GM04504 (cell line): ENCODE measurements at regions not wholly inside any gene's neighbourhood (a gene's known extent, or its start where the extent isn't known, plus 50 kb on each side); places are given as distances from the start of the nearest gene placed in this dataset.
"Not testable (repeated sequence)": the region's sequence is repeated elsewhere in the genome, so short reads cannot be mapped to it uniquely, and the experiment has no call there.

Experiments used
- DNase-seq: peaks from one replicate; pipeline ENCODE4 v3.0.0-alpha.2; 2012; ENCODE audit warnings: low read depth

DNA sequence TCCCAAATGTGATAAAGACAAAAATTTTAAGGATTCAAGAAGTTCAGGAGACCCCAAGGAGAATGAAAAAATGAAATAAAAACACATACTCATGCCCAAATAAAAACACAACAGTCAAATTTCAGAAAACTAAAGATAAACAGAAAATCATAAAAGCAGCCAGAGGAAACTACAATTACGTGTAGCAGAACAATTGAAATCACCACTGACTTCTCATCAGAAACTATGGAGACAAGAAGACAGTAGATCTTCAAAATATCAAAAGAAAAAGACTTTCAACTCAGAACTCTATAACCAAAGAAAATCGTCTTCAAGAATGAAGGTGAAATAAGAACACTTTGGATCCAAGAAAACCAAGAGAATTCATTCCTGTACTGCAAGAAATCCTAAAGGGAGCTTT lies 54.9 kb downstream of the DIO3 start:
- no peak for DNase-seq

DNA sequence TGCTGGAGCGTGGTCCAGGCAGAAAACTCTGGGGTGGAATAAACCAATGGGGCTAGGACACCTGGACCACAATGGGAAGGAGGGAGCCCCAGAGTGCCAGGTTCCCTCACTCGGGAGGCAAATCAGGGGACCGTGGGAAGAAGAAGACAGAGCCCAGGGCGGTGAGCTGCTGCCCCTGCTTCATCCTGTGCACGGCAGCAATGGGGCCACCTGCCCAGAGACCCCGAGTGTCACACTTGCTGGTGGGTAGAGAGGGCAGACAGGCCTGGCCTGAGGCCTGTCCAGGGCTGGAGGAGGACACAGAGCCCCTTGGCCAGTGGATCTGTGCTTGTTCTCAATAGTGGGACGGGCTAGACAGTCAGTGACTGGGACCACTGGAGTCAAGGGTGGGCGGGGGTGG lies 58.2 kb downstream of the DIO3 start:
- DNase-seq, result no peak

DNA sequence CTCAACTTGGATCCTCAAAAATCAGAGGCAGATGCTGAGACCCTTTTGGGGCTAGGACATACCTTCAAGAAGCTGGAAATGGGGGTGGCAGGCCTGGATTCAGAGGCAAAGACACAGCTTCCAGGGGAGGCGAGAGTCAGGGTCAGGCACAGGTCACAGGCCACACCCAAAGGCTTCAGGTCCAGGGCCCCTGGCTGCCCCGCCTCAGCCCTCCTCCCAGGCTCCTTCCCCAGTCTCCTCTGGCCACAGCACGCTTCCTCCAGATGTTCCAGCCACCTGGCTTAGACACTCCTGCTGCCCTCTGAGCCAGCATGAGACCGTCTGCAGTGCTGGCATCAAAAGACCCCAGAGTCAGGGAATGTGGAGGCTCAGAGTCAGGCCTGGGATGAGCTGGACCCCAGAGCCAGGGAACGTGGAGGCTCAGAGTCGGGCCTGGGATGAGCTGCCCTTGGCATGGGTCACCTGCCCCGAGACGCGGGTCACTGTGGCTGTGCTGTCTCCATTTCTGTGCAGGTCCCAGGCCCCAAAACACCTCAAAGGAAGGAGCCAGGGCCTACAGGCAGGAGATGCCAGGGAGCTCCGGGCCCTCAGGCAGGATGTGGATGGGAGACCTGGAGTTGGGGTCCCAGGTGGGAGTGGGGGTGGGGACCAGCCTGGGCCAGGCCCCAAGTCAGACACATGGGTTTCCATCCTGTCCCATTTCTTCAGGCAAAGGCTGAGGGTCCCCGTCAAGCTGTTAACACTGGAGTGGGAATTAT lies 58.9 kb downstream of the DIO3 start:
- DNase-seq, result no peak

DNA sequence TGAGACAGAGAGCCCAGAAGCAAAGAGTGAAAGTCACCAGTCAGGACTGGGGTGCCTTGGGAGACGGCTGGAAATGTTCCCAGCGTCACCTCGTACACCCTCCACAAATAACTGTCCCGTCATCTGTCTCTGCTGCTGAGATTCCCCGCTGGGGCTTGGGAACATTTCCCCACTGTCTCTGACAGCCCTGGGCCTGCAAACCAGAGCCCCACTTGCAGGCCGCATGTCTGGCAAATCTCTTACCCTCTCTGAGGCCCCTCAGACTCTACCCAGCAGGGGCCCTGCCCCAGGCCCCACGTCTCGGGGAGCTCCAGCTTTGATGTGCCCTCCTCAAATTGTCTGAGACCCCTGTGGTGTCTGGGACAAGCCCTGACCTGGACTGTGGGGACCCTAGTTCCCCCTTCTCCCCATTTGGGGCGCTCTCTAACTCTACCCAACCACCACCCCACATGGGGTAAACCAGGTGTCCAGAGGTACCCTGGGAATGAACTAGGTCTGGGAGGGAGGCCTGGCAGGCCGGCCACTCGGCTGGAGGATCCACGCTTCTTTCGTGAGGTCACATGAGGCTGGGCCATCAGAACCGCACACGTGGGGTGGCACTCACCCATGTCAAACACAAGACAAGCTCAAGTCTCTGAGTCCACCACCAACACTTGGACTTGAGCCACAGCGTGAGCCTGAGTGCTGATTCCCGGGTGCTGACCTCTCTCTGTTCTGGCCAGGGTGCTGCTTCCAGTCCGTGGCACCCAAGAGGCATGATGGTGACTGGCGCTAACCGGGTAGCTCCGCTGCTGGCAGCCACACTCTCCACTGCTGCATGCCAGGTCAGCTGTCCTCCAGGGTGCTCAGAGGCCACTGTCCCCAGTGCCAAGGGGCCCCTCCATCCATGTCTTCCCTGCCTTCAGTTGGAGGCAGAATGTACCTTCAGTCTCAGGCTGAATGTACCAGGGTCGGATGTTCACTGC lies 59.8 kb downstream of the DIO3 start:
- no peak for DNase-seq

DNA sequence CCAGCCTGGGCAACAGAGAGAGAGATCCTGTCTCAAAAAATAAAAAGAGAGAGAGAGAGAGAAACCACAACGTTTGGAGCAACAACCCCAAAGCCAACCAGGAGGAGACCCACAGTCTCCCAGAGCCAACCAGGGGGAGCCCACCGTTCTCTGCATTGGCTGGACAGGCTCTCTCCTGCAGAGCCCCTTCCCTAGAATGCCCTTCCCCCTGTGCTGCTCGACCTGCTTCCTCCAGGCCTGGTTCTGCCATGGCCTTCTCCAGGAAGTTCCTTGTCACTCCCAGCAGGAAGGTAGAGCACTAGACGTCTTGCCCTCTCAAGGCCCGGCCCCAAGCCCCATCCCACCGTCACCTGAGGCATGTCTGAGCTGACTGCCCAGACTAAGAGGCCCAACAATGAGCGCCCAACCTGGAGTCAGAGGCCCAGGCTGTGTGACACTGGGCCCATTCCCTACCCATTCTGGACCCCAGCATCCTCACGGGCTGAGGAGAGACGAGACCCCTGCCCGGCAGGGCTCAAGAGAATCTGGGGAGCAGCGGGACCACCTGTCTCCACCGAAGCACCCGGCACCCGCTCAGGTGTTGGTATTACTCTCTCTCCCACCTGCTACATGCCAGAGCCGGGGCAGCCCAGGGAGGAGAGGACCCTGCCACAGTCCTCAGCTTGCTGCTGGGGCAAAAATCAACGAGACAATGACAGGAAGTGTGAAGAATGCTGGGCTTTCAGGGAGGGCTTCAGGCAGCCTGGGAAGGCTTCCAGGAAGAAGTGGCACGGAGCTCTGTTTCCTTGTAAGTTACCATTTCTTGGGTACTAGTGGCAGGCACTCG lies 61.2 kb downstream of the DIO3 start:
- DNase-seq, result no peak

DNA sequence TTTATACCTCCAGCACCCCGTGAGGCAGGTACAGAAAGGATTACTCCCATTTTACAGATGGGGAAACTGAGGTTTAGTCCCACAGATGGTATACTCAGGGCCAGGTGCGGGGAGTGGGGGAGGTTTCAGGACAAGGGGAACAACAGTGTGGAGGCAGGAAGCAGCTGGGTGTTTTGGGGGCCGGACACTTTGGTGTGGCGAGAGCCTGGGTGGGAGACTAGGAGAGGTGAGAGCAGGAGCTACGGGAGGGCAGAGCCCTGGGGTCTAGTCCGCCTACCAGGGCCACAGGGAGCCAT lies 61.7 kb downstream of the DIO3 start:
- no peak for DNase-seq

DNA sequence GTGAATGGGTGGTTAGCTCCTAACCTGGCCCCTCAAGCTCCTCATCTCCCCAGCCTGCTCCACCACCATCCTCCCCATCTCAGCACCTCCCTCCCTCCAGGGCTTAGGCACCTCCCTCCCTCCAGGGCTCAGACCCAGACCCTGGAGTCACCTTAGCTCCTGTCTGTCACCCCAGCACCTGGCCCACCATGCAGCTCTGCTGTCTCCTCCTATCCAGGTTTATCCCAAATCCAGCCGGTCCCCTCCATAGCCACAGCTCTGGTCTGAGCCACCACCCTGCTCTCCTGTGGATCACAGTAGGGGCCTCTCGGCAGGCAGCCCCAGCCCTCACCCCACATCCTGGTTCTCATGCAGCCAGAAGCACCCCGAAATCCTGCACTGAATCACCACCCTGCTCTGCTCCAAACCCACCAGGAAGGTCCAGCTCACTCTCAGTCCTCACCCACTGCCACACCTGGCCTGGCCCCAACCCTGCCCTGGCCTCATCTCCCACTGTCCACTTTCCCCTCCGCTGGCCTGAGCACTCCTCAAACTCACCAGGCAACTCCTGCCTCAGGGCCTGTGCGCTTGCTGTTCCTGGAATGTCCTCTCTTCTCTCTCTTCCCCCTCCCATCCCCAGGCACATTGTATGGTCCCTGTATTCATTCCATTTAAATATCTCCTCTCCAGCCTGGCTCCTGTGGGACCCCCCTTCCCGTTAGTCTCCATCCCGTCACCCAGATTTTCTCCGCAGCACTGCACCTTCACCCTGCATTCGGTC lies 62.6 kb downstream of the DIO3 start:
- DNase-seq, result no peak

DNA sequence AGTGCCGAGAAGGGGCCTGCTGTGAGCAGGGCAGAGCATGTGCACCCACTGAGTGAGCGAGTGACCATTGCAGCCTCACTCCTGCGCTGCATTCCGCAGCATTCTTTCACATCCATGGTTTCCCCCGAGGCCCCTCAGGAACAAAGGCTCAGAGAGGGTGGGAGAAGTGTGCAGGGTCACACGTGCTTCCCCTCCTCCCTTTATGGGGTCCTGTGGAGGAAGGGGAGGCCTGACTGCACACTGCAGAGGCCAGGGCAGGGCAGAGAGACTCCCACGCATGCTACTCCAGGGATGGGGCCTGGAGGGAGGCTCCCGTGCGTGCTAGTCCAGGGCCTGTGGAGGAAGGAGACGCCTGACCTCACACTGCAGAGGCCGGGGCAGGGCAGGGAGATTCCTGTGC lies 63.2 kb downstream of the DIO3 start:
- DNase-seq, result no peak

DNA sequence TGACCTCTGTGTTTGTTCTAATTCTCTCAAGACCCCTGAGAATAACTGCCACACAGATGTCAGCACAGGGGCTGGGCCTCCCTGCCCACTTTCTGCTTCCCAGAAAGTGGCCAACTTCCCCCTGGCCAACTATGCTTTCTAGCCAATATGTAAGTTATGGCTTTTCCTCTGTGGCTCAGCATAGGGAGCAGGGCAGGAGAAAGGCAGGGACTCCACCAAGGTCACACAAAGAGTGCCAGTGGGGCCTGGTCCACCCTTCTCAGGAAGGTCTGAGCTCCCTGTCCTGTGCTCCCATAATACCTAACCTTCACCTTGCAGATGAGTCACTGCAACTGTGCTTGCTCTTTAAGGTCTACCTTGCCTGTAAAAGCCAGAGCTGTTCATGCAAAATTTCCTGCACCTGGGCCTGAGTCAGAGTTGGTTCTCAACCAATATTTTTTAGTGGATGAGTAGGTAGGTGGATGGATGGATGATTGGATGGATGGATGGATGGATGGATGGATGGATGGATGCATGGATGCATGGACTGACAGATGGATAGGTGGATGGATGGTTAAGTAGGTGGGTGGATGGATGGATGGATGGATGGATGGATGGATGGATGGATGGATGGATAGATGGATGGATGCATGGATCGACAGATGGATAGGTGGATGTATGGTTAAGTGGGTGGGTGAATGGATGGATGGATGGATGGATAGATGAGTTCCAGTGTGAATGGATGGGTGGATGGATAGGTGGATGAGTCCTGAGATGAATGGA lies 64.2 kb downstream of the DIO3 start:
- no peak for DNase-seq

DNA sequence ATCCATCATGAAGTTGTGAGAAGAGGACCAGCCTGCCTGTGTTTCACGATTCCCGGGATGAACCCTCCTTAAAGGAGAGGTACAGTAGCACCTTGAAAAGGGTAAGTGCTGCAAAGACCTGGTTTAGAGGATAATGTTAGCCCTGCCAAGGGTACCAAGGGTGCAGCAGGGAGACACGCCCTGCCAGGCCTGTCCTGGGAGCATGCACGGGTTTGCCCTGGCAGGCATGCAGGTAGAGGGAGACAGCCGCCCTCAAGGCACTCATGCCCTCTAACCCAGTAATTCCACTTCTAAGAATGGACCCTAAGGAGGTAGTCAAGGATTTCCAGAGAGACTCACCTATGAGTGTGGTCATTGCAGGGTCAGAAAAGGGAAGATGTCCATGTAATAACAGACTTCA lies 65.0 kb downstream of the DIO3 start:
- no peak for DNase-seq

DNA sequence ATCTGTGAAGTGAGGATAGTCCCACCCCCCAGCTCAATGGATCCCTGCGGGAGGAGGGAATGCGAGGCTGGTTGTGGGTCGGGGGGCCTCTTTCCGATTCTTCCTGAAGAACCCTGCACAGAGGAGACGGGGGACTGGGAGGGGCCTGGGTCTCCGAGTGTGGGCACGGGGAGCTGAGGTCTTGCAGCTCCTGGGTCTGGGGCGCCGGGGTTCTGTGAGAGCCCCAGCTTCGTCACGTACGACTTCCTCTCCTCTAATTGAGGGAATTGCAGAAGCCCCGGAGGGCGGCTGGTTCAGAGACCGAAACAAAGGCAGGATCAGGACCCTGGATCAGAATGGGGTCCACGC lies 66.6 kb downstream of the DIO3 start:
- no peak for DNase-seq

DNA sequence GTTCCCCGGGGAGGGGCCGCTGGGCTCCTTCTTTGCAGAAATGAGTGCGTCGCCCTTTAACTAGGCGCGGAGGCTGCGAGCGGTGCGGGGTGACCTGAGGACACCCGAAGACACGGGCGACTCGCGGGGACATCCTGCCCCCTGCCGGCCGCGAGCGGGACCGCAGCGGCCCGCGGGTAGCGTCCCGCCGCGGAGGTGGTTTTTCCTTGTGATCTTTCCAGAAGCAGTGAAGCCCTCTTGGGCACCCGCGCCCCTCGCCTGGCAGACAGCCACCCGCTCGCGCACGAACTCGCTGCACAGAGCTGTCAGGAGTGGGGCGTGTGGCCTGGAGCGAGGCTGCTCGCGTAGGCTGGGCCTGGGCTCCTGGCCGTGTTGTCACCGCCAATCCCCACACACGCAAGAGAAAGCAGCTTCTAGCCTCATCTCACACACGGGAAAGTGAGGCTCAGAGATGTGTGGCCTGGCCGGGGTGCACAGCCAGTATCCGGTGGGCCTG lies 67.2 kb downstream of the DIO3 start:
- peak; percentile 21 for DNase-seq

DNA sequence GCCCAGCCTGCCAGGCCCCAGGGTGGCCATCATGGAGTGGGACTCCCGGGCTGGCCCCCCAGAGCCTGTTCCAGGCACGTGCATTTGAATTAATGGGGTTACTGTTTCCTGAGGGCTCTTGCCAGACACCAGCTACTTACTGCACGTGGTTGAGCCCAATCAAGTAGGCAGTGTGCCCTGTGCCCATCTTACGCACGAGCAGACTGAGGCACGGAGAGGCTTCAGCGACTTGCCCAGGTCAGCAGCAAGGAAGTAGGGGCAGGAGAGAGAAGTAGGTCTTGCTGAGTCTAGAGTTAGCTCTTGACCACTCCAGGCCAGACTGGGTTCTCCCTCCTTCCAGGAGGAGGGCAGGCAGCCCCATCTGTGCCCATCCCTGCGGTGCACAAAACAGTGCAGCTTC lies 67.7 kb downstream of the DIO3 start:
- no peak for DNase-seq

DNA sequence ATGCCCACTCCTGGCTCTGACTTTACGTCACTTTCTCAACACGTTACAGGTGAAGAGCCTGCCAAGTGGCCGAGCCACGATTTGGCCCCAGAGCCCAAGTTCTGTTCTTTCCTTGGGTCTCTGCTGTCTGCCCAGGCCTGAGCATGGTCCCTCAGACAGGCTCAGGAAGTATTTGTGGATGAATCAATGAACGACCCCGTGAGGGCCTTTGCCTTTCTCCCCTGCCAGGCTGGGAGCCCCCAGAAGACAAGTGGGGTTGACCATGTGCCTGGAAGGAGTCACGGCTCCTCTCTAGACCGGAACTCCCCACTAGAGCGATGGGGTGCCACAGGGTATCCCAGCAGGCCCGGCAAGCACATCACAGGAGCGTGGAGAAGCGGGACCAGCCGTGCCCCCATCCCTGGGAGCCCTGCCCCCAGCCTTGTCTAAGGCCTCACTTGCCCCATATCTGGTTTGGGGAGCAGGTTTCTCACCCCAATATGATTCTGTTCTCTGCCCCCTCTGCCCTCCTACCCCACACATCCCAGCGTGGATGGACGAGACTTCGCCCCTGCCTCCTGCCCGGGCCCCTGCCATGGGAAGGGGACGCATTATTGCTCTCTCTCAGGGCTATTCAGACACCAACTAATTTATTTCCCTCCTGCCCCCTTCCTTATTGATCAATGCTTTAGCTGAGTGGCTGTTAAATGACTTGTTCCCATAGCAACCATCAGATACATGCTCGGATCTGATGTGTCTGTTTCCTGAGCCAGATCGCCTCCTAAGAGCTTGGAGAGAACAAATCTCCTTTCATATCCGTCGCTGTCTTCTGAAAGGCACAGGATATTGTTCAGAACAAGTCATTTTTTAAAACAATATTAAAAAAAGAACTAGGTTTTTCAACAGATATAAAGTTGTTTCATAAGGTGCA lies 69.0 kb downstream of the DIO3 start:
- no peak for DNase-seq

DNA sequence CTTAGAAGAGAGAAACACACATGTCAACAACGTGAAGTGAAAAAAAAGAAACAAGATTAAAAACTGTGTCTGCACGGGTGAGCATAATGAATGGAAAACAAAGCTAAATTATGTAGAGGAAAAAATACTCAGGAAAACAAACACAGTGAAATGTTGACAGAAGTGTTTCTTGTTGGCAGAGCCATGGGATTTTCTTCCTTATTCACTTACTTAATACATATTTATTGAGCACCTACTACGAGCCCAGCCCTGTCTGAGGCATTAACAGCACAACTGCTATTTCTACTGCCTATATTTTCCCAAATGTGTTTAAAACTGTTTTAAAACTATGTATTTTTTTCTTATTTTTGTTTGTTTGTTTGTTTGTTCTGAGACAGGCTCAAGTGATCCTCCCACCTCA lies 69.9 kb downstream of the DIO3 start:
- no peak for DNase-seq

DNA sequence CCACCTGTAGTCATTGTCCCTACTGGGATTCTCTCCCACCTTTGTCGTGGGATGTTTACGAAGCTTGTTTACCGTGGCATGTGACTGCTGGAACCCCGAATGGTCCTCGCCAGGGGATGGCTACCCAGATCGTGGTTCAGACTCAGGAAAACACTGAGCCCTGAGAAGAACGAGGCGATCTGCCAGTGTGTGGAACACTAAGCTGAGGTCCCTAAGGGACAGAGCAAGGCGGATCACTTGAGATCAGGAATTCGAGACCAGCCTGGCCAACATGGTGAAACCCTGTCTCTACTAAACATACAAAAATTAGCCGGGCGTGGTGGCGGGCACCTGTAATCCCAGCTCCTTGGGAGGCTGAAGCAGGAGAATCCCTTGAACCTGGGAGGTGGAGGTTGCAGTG lies 70.7 kb downstream of the DIO3 start:
- DNase-seq, result not testable (repeated sequence)

DNA sequence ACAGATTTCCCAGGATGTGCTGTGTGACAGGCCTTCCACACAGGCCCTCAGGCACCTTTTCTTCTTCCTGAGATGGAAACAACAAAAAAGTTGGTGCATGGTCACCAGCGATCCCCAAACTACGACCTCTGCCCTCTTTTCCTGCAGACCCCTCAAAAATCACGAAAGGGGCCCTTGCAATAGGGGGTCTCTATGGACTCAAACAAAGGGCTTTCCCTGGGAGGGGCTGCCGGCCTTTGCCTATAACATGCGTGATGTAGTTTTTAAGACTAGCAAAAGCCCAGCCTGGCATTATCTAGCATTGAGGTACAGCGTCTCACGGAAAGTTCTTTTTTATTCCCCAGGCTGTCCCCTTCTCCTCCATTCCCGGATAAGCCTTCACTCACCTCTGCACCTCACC lies 71.2 kb downstream of the DIO3 start:
- no peak for DNase-seq

DNA sequence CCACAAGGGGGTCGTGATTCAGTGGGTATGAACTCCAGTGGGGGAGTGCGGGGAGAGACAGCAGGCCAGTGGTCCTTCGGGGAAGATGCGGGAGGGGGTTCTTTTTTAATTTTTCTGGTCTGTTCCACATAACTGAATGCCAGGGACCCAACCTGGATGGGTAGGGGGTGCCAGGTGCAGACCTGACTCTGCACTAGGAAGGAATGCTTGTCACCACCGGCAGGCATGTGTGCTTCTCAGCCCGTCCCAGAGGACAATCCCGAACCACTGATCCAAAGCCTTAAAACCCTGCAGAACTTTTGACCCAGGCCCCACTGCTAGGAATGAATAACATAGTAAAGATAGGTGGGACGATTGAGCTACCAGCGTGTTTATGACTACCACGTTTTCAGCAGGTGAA lies 72.0 kb downstream of the DIO3 start:
- DNase-seq, result no peak

DNA sequence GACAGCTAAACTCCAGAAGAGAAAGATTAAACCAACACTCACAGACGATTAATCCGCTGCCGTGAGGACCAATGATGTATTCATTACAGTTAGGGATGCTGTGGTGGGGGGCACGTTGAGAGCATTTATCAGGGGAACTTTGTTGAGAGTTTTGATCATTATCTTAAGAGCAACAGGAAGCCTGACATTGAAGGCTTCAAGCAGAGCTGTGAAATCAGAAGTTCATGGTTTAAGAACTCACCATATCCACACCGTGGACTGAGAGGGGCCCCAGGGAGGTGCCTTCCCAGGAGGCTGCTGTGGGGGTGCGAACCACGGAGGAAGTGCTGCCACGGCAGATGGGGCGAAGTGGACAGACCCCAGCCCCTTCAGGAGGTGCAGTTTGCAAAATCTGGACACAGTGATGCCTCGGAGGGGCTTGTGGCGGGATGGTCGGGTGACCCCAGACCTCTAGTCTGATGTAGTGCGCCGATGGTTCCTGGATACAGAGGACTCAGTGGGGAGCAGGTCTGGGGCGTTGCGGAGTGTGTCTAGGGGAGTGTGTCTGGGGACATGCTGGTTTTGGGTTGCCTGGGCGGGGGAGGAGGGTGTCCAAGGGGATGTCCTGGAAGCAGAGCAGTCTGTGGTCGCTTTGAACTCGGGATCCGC lies 73.0 kb downstream of the DIO3 start:
- DNase-seq, result no peak
